Activated T-helper 1 cell treated with anti-CD3 and anti-CD28 coated beads, Interleukin-12 subunit alpha, Interleukin-12 subunit beta, Interleukin-2, Interleukin-4 antibody, amounts not matched to agents 30 ng/mL and 10 ng/mL and 1 ng/mL, durations not matched to agents 14 hours and 24 hours and 36 hours (primary cell): ENCODE measurements at regions not wholly inside any gene's neighbourhood (a gene's known extent, or its start where the extent isn't known, plus 50 kb on each side); places are given as distances from the start of the nearest gene placed in this dataset.
"Not testable (repeated sequence)": the region's sequence is repeated elsewhere in the genome, so short reads cannot be mapped to it uniquely, and the experiment has no call there.

ENCODE experiments used
- DNase-seq: peaks from one replicate; pipeline ENCODE4 v3.0.0; 2021; ENCODE audit warnings: low spot score
- H3K27ac Mint-ChIP-seq: one replicate; pipeline ENCODE4 v1.8.0; 2021; ENCODE audit warnings: mild to moderate bottlenecking, mixed read lengths
- H3K27me3 Mint-ChIP-seq: one replicate; pipeline ENCODE4 v1.8.0; 2022; ENCODE audit warnings: mild to moderate bottlenecking, moderate library complexity, mixed read lengths; ENCODE audit not compliant: insufficient read depth
- H3K36me3 Mint-ChIP-seq: one replicate; pipeline ENCODE4 v1.8.0; 2021; ENCODE audit warnings: low read depth, mixed read lengths
- H3K4me1 Mint-ChIP-seq: one replicate; pipeline ENCODE4 v1.8.0; 2021; ENCODE audit warnings: low read depth, mixed read lengths
- H3K4me3 Mint-ChIP-seq: one replicate; pipeline ENCODE4 v1.8.0; 2021; ENCODE audit warnings: mild to moderate bottlenecking, moderate library complexity, mixed read lengths
- H3K9me3 Mint-ChIP-seq: one replicate; pipeline ENCODE4 v1.8.0; 2021; ENCODE audit warnings: mixed read lengths
- intact Hi-C: fragments of 100-400 bp; cut with micrococcal nuclease; formaldehyde crosslinking; loops from one replicate; pipeline ENCODE4 v1.15.1; 2024

- peaks cover 3% of the 10 kb centered on the region for H3K27me3 Mint-ChIP-seq
- DNase-seq: no peak
- no peak overlapping the region for H3K27ac Mint-ChIP-seq
- no peaks in the 10 kb centered on the region for H3K9me3 Mint-ChIP-seq
- intact Hi-C loops: no loop called here
- no peaks in the 10 kb centered on the region for H3K36me3 Mint-ChIP-seq
- no peak overlapping the region for H3K4me3 Mint-ChIP-seq
- peaks cover 5% of the 10 kb centered on the region for H3K4me1 Mint-ChIP-seq
Observed at GRCh38 chr5:142235870-142236672, 88.8 kb downstream of the SPRY4 start.

- H3K9me3 Mint-ChIP-seq: no peaks in the 10 kb centered on the region
- no peak for DNase-seq
- peaks cover 5% of the 10 kb centered on the region for H3K4me1 Mint-ChIP-seq
- H3K36me3 Mint-ChIP-seq: no peaks in the 10 kb centered on the region
- H3K27ac Mint-ChIP-seq: no peak overlapping the region
- intact Hi-C loops: no loop called here
- peaks cover 3% of the 10 kb centered on the region for H3K27me3 Mint-ChIP-seq
- no peak overlapping the region for H3K4me3 Mint-ChIP-seq
Observed at GRCh38 chr5:142235050-142235797, 89.6 kb downstream of the SPRY4 start.

GRCh38 chr5:142233083-142234032 lies 91.5 kb downstream of the SPRY4 start:
- Mint-ChIP-seq H3K9me3 (no peaks in the 10 kb centered on the region), H3K4me1 (peaks cover 5% of the 10 kb centered on the region), H3K36me3 (no peaks in the 10 kb centered on the region), H3K27me3 (peaks cover 9% of the 10 kb centered on the region), H3K27ac (no peak overlapping the region), H3K4me3 (no peak overlapping the region)
- intact Hi-C loops: no loop called here
- no peak for DNase-seq

DNA sequence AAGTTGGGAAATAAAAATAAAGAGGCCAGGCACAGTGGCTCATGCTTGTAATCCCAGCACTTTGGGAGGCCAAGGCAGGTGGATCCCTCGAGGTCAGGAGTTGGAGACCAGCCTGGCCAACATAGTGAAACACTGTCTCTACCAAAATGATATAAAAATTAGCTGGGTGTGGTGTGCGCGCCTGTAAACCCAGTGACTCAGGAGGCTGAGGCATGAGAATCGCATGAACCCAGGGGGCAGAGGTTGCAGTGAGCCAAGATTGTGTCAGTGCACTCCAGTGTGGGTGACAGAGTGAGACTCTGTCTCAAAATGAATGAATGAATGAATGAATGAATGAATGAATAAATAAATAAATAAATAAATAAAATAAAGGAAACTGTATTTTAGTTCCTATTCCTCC lies 93.9 kb downstream of the SPRY4 start:
- H3K27ac Mint-ChIP-seq, intact Hi-C loops, H3K9me3 Mint-ChIP-seq, H3K4me1 Mint-ChIP-seq, DNase-seq, H3K4me3 Mint-ChIP-seq, H3K27me3 Mint-ChIP-seq, H3K36me3 Mint-ChIP-seq: not testable (repeated sequence)

DNA sequence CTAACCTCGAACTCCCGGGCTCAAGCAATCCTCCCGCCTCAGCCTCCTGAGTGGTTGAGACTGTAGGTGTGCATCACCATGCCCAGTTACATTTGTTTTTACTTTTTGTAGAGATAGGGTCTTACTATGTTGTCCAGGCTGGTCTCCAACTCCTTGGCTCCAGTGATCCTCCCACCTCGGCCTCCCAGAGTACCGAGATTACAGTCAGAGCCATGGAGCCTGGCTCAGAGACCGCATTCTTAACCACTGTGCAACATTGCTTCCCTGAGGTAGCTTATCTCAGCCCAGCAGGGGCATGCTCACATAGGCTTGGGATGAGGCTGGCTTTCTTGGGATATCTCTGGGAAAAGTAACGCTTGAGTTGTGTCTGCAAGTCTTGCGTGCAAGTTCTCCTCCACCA lies 99.7 kb downstream of the SPRY4 start:
- Mint-ChIP-seq H3K27ac (no peak overlapping the region), H3K9me3 (no peaks in the 10 kb centered on the region), H3K4me3 (no peak overlapping the region), H3K36me3 (no peaks in the 10 kb centered on the region), H3K4me1 (peaks cover 27% of the 10 kb centered on the region), H3K27me3 (peaks cover 12% of the 10 kb centered on the region)
- no peak for DNase-seq
- intact Hi-C loops: no loop called here

DNA sequence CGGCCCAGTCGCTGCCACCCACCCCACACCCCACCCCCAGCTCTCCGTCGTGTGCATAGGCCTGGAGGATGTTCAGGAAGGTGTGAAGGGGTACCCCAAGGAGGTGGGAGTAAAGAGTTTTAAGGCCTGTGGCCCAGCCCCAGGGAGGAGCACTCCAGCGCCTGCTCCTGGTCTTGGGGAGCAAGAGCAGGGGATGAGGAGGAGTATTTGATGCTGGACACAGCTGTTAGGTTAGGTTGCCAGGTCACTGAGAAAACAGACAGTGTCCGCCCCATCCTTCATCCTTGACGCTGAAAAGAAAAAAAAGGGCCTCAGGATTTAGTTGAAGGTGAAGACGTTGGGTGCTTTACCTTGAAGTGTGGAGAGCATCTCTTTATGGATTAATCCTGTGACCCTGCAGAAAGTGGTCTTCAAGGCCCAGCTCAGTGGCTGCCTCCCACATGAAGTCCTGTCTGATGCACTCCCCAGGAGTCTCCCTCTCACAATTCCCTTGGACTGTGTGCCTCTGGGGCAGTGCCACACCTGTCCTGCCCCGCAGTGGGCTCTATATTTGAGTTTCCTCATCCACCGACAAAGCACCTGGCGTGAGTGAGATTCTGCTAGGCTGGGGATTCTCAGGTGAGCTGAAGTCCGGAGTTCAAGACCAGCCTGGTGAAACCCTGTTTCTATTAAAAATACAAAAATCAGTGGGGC lies 101.8 kb downstream of the SPRY4 start:
- intact Hi-C loops: no loop called here
- H3K27ac Mint-ChIP-seq: no peak overlapping the region
- H3K27me3 Mint-ChIP-seq: peaks cover 5% of the 10 kb centered on the region
- no peaks in the 10 kb centered on the region for H3K36me3 Mint-ChIP-seq
- H3K4me1 Mint-ChIP-seq: peaks cover 27% of the 10 kb centered on the region
- H3K9me3 Mint-ChIP-seq: no peaks in the 10 kb centered on the region
- no peak for DNase-seq
- no peak overlapping the region for H3K4me3 Mint-ChIP-seq

GRCh38 chr5:142222225-142222865 lies 102.5 kb downstream of the SPRY4 start:
- H3K27ac Mint-ChIP-seq: no peak overlapping the region

DNA sequence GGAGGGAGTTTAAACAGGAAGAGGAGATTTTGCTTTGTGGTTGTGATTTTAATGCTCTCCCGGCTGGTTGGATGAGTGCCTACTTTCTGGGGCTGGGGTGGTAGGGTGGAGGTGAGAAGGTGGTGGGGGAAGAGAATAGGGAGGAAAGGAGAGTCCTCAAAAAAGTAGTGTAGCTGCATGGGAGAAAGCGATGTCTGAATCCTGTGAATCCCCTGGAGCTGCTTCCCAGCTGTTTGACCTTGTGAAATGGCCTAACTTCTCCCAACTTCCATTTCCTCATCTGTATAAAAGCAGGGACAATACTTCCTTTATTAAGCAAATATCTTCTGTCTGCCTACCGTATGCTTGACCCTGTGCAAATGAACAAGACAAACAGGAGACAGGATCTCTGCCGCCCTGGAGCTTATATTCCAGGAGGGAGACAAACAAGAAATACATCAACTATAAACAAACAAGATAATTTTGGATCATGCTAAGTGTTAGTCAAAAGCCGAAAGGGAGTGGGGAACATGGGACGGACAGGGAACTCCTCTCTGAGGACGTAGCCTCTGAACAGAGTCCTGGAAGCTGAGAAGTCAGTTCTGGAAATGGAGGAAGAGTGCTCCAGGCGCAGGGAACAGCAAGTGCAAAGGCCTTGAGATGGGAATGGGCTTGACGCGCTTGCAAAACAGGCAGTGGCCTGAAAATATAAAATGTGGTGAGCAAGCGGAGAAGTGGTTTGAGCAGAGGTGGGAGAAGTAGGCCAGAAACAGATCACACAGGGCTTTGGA lies 103.5 kb downstream of the SPRY4 start:
- DNase-seq: no peak
- intact Hi-C loops: no loop called here
- Mint-ChIP-seq H3K27ac (peak overlapping the region; percentile 10), H3K9me3 (no peaks in the 10 kb centered on the region), H3K27me3 (peaks cover 5% of the 10 kb centered on the region), H3K4me3 (no peak overlapping the region), H3K36me3 (no peaks in the 10 kb centered on the region), H3K4me1 (peaks cover 27% of the 10 kb centered on the region)

More at GRCh38 chr5:142222225-142222865, 102.5 kb downstream of the SPRY4 start:
- Mint-ChIP-seq H3K9me3 (no peaks in the 10 kb centered on the region), H3K27me3 (peaks cover 5% of the 10 kb centered on the region), H3K4me3 (no peak overlapping the region), H3K4me1 (peaks cover 27% of the 10 kb centered on the region), H3K36me3 (no peaks in the 10 kb centered on the region)
- intact Hi-C loops: no loop called here
- DNase-seq: no peak

DNA sequence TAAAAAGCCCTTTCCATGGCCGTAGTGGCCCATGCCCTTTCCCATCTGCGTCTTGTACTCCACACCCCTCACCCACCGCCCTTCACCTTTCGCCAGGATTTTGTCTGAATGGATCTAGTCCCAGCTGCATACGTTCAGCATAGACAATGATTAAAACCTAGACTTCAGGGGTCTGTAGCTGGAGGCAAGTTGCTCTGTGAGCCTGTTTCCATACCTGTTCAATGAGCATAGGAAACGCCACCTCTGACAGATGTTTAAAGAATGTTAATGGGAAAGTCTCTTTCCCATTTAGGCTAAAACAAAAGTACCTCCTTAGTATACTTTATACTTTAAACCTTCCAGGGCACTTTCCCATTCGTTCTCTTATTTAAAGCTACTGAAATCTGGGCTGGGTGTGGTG lies 105.7 kb downstream of the SPRY4 start:
- Mint-ChIP-seq H3K27me3 (peaks cover 2% of the 10 kb centered on the region), H3K9me3 (no peaks in the 10 kb centered on the region), H3K36me3 (no peaks in the 10 kb centered on the region), H3K4me3 (no peak overlapping the region), H3K27ac (no peak overlapping the region), H3K4me1 (peaks cover 23% of the 10 kb centered on the region)
- no peak for DNase-seq
- intact Hi-C loops: no loop called here

GRCh38 chr5:142216931-142217330 lies 107.9 kb downstream of the SPRY4 start:
- Mint-ChIP-seq H3K9me3 (no peaks in the 10 kb centered on the region), H3K4me1 (peaks cover 11% of the 10 kb centered on the region)
- intact Hi-C loops: no loop called here

DNA sequence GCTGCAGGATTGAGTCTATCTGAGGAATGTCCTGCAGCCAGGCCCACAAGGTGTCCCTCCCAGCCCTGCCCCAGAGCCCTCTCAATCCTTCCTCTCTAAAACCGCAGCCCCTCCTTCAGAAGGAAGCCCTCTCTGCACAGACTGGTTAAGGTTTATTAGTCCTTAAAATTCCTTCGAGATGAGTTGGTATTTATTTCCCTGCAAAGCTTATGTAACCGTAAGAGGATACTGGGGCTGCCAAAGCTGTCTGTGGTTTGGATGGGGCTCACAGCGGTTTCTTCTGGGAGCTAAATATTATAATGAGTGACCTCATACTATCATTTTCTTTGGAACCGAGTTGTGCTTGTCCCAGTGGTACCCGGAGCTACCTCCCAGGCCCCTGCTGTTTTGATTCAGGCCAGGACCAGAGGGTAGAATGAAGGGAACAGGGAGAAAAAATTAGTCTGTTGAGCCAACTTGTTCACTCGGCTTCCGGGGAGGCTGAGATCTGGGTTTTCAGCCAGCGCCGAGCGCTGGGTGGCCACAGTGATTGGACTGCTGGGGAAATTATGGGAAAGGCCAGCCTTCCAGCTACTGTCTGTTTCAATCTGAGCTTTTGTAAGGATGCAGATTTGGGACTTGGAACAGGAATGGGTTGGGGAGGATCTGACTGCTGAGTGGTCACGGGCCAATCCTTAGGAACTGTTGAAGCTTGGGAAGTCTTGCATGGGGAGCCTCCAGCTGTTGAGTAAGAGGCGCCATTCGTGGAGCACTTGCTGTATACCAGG lies 107.5 kb downstream of the NDFIP1 start:
- Mint-ChIP-seq H3K27me3 (peaks cover 6% of the 10 kb centered on the region), H3K4me3 (no peak overlapping the region), H3K4me1 (peaks cover 6% of the 10 kb centered on the region), H3K27ac (no peak overlapping the region), H3K36me3 (no peaks in the 10 kb centered on the region), H3K9me3 (no peaks in the 10 kb centered on the region)
- no peak for DNase-seq
- intact Hi-C loops: no loop called here

More at GRCh38 chr5:142216931-142217330, 107.9 kb downstream of the SPRY4 start:
- no peak for DNase-seq
- no peaks in the 10 kb centered on the region for H3K36me3 Mint-ChIP-seq
- no peak overlapping the region for H3K27ac Mint-ChIP-seq
- no peak overlapping the region for H3K4me3 Mint-ChIP-seq
- peaks cover 5% of the 10 kb centered on the region for H3K27me3 Mint-ChIP-seq
